HG03196 (cell line): ENCODE measurements at regions not wholly inside any gene's neighbourhood (a gene's known extent, or its start where the extent isn't known, plus 50 kb on each side); places are given as distances from the start of the nearest gene placed in this dataset.
"Not testable (repeated sequence)": the region's sequence is repeated elsewhere in the genome, so short reads cannot be mapped to it uniquely, and the experiment has no call there.

Source experiments
- ATAC-seq: cut with Tn5 transposase; IDR thresholded peaks from one replicate; pipeline ENCODE4 v1.9.1; 2021; ENCODE audit not compliant: unreplicated experiment

DNA sequence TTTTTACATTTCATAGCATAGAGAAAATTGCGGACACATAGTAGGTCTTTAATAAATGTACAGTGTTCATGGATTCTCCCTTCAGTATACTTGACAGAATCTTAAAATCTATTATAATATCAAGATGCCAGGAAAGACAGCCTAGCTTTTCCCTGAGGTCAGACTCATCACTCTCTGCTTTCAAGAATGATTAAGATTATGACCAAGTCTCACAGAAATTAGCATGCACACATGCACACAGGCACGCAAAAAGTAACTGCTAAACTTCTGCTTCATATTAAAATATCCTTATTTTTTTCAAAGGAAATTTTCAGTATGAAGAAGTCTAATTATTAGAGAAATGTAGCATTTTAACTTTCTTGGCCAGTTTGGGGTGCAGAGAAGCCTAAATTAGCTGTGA is 493.8 kb upstream of the NECTIN3 start:
- ATAC-seq: no peak

DNA sequence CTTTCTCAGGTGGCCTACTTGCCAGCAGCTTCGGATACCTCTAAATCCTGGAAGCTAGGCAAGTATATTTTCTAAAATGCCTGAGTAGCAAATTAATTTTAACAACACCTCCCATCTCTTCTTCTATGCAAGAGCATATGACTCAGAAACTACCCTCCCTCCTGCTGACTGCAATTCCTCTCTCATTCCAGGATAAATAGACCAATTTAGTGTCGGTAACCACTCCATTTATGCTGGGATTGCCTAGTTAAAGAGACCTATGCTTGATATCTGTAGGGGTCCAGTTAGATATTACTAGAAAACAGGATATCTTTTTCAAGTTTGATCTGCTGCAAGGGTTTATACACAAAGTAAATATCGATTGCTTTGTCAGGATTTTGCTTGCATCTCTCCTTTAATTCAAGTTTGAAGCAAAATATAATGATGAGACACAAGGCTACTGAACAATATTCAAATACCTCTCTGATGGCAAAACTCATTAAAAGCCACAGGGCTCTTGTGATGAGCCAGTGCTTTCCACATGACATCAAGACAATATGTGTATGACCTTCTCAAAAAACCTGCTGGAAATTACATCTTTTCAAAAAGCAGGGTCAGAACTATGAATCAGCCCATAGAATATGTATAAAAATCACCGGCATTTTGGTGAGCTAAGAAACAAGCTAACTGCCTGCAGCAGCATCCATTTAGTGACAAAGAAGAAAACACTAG is 491.6 kb upstream of the NECTIN3 start:
- ATAC-seq: no peak

DNA sequence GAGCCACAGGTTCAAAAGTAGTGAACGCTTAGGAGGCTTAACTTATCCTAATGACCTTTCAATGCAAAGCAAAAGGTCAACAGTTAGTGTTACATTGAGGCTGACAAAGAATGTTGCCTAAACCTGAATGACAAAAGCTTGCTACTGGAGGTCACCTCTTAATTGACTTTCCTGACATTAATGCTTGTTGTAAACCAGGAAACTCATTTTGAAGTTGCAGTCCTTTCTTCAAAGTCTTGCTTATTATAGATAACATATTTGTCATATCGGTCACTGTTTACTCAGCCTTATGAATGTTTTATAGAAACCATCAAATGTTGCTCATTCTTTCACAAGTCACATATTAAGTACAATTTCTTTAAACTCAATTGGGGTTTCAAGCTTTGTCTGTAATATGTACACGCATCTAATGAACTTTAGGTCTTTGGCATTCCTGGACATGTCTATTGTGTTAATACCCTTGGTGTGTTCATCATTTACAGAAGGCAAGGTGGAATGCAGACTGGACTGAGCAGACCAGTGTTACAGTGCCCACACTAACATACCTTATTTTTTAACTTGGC is 488.2 kb upstream of the NECTIN3 start:
- no peak for ATAC-seq

DNA sequence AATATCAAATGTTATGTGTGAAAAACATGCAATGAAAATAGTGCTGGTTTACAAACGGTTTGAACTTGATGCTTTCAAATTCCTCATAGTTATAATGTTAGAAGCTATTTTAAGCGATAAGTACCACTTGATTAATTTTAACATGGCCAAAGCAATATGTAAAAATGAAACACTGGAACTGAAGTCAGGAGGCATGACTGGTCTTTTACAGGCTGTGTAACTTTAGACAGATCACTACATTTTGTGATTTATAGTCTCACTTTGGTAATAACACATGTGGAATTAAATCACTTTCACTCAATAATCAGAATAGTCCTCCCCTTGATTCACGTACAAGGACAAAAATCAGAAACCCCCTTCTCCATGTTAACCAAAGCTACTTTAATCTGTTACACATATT is 482.7 kb upstream of the NECTIN3 start:
- no peak for ATAC-seq

DNA sequence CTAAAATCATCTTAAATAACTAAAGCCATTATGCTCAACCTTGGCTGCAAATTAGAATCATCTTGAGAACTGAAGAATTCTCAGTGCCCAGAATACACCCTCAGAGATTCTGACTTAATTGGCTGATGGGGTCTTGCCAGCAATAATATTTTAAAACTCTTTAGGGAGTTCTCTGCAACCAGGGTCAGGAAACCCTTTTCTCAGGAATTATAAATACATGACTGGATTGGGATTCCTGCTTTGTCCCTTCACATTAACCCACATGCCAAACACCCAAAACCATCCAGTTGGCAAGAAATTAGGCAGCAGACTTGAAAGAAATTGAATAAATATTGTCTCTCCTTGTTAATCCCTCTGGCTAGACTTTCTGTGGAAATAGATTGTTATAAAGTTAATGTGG is 482.3 kb upstream of the NECTIN3 start:
- no peak for ATAC-seq

DNA sequence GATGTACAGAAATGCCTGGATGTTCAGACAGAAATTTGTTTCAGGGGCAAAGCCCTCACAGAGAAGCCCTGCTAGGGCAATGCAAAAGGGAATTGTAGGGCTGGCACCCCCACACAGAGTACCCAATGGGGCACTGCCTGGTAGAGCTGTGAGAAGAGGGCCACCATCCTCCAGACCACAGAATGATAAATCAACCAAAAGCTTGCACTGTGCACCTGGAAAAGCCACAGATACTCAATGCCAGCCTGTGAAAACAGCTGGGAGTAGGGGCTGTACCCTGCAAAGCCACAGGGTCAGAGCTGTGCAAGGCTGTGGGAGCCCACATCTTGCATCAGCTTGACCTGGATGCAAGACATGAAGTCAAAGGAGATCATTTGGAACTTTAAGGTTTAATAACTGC is 477.9 kb upstream of the NECTIN3 start:
- ATAC-seq: no peak

DNA sequence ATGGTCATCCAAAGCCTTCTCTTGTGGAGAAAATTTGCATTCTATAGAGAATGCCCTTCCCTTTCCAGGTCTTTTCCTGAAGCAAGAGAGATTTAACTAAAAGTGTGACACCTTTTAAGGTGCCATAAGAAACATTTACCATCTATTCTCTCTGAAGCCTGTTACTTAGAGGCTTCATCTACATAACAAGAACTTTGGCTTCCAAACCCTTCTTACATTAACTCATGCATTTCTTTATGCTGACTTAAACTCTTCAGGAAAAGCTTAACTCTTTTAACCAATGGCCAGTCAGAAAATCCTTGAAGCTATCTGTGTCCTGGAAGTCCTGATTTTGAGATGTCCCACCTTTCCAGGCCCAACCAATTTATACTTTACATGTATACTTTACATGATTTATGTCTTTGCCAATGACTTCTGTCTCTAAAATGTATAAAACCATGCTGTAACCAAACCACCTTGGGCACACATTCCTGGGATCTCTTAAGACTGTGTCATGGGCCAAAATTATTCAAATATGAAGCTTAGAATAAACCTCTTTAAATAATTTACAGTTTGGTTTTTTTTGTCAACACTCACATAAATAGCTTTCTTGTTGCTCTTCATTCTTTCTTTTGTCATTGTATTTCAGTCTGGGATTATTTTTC is 472.6 kb upstream of the NECTIN3 start:
- ATAC-seq: no peak

DNA sequence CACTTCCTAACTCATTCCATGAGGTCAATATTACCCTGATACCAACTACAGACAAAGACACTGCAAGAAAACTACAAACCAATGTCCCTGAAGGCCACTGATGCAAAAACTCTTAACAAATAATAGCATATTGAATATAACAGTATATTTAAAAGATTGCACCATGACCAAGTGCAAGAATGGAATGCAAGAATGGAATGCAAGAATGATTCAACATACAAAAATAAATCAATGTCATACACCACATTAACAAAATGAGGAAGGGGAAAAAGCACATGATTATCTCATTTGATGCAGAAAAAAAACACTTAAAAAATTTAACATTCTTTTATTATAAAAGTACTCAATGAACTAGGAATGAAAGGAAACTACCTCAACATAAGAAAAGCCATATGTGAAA is 463.1 kb upstream of the NECTIN3 start:
- no peak for ATAC-seq

DNA sequence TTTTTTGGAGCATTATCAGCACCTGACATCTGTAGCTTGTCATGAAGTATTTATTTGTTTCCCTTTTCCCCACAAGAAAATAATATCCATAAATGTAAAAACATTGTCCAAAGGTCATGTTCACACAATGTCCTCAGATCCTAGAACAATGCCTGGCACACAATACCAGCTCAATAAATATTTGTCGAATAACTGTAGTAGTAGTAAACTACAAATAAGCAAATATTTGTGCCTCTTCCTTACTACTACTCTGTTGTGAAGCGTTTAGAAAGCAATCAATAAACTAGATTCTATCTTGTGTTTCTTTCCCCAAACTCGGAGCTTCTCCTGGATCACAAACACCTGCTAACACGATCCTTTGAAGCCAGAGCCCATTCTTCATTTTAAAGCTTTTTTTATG is 459.6 kb upstream of the NECTIN3 start:
- ATAC-seq: no peak

DNA sequence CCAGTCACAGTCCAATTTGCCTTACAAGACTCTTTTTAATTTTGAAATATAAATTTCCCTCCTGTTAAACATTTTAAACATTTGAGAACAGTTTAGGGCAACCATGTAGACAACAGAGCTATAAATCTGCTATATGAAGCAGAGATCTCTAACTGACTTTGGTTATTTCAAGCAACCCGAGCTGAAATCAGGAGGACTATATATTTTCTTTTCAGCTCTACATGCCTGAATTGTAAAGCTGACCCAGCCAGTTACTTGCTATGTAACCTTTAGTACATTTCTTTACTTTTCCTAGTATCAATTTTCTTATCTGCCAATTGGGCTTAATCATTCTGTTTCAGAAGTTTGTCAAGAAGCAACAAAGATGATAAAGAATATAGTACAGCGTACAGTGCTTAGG is 457.4 kb upstream of the NECTIN3 start:
- no peak for ATAC-seq

DNA sequence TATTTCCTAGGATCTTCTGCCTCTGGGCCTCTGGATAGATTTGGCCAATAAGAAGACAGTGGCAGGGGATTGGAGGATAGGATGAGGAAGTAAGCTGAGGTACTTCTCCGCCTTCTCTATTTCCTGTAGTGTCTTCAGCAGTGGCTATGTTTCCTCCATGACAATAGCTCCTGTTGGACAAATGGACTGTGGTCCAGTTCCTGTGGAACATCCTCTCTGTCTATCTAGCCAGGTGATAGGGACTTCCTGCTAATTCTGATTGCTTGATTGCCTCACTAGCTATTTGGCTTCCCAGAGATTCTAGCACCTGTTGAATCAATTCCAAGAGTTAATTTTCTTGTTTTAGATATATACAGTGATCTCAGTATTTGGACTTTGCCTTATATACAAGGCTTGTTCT is 456.2 kb upstream of the NECTIN3 start:
- no peak for ATAC-seq

DNA sequence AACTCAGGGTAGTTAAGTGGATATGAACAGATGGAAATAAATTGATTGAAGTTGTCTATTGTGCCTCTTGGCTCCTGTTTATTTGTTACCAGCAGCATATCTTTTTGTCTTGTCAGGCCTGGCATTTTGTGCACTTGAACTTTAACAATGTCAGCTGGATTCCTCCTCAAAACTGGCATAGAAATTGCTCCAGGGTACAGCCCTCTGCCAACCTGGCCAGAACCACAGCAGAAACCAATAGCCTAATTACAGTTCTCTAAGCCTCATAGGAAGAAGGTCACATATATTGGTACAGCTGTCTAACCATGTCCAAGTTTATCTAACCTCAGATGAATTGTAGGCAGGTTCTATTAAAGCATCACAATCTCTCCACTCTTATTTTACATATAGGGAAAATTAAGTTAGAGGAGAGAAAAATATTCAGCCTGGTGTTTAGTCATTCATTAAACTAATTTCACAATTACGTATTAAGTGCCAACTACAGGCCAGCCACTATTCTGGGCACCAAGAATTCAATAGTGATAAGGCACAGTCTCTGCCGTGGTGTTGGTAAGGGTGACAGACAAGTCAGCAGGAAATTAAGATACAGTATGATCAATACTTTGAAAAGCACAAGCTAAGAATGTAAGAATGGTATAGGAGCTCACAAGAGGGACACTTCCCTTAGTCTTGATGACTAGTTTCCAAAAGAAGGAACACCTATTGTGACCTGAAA is 452.9 kb upstream of the NECTIN3 start:
- ATAC-seq: no peak

DNA sequence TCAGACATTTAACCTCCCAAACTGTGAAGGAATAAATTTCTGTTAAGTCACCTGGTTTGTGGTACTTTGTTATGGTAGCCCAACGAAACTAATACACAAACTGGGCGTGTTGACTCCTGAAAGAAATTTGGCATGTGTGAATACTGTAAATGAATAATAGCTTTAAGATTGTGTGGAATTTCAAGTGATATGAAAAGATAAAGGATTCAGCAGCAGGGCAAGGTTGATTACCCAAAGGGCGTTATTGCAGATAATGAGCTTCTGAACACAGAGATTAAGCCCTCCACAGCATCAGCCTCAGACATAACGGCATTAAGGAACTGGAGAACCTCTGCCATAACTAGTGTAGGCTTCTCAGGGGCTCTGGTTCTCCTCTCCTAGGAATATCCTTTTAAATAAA is 451.5 kb upstream of the NECTIN3 start:
- no peak for ATAC-seq

DNA sequence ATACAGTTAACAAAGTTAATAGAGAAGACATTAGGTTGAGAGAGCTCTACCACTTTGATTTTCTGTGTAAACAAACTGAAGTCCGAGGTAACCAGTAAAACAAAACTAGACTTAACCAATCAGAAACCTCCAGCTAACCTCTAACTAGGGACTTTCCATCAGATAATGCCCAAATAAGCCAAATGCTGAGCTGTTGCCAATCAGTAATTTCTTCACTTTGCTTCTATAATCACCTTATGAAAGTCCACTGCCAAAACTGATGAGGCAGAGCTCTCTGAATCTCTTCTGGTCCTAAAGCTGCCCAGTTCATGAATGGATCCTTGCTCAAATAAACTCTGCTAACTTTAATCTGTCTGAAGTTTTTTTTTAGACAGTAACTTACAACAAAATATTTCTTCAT is 448.0 kb upstream of the NECTIN3 start:
- ATAC-seq: no peak

DNA sequence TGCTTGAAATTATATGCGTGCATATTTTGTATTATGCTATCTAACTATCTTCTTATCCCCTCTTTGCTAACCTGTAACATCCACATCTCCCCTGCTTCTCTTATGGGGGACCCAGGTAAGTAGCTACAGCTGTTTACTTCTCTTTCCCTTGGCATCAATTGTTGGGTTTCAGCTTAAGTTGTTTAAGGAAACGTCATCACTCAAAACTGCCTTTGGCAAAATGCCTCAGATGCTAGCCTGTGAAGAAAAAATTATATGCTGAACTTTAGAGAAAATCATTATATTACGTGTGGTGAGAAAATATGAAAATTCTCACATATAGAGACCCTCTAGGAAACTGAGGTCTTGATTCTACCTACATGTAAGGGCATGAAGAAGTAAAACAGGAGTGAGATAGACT is 447.0 kb upstream of the NECTIN3 start:
- ATAC-seq: no peak

DNA sequence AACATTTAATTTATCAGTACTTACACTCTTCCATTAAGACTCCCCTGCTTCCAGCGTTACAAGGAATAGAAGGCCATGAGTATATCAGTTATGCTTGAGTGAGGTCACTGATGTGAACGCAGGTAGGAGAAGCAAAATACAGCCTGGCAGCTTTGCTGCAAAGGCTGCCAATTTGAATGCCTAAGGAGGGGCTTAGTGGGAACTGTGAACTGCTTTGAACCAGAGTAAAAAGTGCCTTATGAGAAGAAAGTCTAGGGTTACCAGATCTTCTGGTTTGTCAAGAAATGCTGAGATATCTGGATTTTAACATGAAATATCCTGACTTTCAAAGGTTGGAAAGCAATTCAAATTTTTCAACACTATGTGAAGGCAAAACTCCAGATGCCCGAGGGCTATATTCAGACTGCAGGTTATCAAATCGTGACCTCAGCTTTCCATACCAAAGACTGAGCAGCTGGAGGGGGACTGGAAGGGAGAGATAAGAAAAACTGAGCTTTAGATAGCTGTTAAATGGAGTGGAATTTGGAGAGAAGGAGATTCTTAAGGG is 446.3 kb upstream of the NECTIN3 start:
- ATAC-seq: no peak

DNA sequence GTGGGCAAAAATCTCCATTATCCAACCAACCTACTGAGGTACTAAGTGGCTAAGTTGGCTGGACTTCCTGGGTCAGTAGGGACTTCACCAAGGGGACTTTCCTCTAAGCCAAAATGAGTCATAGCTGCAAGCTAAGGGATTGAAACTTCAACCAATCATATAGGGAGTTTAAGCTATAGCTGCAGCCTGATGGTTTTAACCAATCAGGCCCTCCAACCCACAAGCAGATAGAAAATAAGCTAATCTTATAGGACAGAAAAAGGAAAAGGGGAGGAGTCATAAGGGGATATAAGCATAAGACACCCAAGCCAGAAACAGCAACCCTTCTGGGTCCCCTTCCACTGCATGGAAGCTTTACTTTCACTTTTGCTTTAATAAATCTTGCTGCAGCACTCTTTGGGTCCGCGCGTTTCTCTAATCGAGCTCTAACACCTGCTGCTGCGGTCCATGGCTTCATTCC is 444.9 kb upstream of the NECTIN3 start:
- ATAC-seq: not testable (repeated sequence)

DNA sequence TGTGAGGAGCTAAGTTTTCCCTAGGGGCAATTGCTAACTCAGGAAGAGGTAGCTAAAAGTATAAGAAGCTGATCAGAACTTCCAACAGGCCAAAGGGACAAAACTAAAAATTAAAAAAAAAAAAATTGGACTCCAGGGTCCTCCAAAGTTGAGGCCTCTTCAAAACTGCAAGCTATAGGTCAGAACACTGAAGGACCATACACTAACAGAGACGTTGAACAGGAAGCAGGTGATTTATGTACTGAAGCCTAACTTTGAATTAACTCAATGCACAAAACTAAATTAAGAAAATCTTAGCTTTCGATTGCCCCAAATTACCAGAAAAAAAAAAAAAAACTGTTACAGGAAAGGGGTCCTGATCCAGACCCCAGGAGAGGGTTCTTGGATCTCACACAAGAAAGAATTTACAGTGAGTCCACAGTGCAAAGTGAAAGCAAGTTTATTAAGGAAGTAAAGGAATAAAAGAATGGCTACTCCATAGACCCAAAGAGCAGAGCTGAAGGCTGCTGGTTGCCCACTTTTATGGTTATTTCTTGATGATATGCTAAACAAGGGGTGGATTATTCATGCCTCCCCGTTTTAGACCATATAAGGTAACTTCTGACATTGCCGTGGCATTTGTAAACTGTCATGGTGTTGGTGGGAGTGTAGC is 442.8 kb upstream of the NECTIN3 start:
- no peak for ATAC-seq

DNA sequence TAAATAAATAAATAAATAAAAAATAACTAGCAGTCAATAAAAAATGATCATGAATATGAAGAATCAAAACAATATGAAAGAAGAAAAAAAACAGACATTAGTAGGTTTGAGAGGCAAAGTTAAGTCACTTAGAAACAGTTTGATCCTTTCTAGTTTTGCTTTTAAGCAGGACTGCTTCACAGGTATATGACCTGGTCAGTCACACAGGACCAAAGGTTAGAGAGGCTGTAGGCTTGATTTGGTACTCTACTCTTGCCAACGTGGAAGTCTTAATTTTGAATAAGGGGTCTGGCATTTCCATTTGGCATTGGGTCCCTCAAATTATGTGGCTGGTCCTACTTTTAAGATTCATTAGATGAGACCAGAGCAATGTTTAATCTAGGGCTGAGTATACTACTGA is 441.7 kb upstream of the NECTIN3 start:
- ATAC-seq: no peak

DNA sequence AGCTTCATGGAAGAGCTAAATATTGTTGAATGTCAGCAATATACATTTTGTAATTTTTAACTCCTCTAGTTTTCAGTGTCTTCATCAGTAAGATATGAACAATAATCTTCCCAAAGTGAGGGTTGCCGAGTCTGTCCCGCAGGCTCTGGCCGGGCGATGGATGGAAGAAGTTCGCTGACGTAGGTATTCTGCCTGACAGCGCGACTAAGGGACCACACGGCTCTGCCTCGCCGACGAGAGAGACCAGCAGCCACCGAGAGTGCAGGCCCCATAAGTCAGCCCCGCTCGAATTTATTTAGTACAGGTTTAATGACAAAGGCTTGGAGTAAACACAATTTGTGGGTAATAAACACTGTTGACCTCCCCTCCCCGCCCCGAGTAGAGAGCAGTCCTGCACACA is 427.4 kb upstream of the NECTIN3 start:
- no peak for ATAC-seq

DNA sequence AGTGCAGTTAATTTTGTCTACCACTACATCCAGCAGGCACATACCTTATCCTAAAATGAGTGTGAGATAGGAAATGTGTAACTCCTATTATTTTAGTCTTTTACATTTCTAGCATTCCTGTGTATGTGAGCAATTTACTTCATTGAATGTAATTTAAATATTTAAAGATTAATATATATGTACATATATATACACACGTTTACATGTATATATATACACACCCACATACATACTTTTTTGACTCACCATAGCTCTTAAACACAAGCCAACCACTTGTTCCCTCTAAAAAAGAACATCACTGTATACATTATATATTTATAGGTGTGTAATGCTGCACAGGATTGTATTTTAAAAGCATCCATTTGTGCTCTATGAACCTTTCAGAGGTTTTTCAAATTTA is 425.6 kb upstream of the NECTIN3 start:
- ATAC-seq: no peak
